Adrenal gland (tissue), 5 donors: ENCODE measurements at regions not wholly inside any gene's neighbourhood (a gene's known extent, or its start where the extent isn't known, plus 50 kb on each side); places are given as distances from the start of the nearest gene placed in this dataset.

Experiments used
- CTCF ChIP-seq, 6 experiments: fragments of 450-650 bp in 4 of 6; fragments of 200-600 bp in 2 of 6; sonication (generic) in 1 of 6; IDR thresholded peaks; 1 replicate in 5 of 6; 2 replicates in 1 of 6; pipeline versions ENCODE4 v1.5.1 to v1.8.0; 2016 to 2021; ENCODE audit warnings: antibody characterized with exemption in 6 of 6, mild to moderate bottlenecking in 2 of 6, moderate library complexity in 1 of 6
- POLR2A ChIP-seq, 2 donors: fragments of 450-650 bp; IDR thresholded peaks; one replicate each; pipeline ENCODE4 v1.6.1; 2017; ENCODE audit warnings: antibody characterized with exemption in 2 of 2, mild to moderate bottlenecking in 2 of 2, moderate library complexity in 1 of 2
- donor health status: DM: no; HTN: no; CAD: no.

- no peak for TF ChIP-seq CTCF (IDR thresholded peaks at IDR 0.05)
- no peak for TF ChIP-seq POLR2A (IDR thresholded peaks at IDR 0.05)
Observed at GRCh38 chr10:43973801-43974200, 325.1 kb upstream of the ZNF32 start.
